Spleen (tissue), 7 donors: ENCODE measurements at regions not wholly inside any gene's neighbourhood (a gene's known extent, or its start where the extent isn't known, plus 50 kb on each side); places are given as distances from the start of the nearest gene placed in this dataset.

Source experiments
- CTCF ChIP-seq, 11 experiments: fragments of 200-600 bp in 7 of 11; fragments of 450-650 bp in 4 of 11; sonication (generic) in 4 of 11; IDR thresholded peaks in 8 of 11; conservative IDR thresholded peaks in 3 of 11; 1 replicate in 7 of 11; 2 replicates in 4 of 11; pipeline versions ENCODE4 v1.4.0 to v1.8.0; 2016 to 2021; ENCODE audit warnings: antibody characterized with exemption in 11 of 11, inconsistent platforms in 4 of 11, mild to moderate bottlenecking in 1 of 11
- POLR2A ChIP-seq, 3 donors: fragments of 450-650 bp; IDR thresholded peaks; one replicate each; pipeline ENCODE4 v1.5.1; 2017; ENCODE audit warnings: antibody characterized with exemption in 3 of 3, mild to moderate bottlenecking in 1 of 3
- POLR2AphosphoS5 ChIP-seq, 3 donors: sonication (generic); formaldehyde crosslinking; IDR thresholded peaks; one replicate each; pipeline ENCODE4 v1.5.1; 2017; ENCODE audit warnings: antibody characterized with exemption in 3 of 3
- donor health status: DM: no; HTN: no; CAD: no; lungs with moderate emphysema.
- donor health status: DM: no; HTN: no; CAD: no.
- donor health status: DM: no; HTN: no; CAD: no.

- TF ChIP-seq CTCF (IDR thresholded peaks at IDR 0.05 in 8 of 11, conservative IDR thresholded peaks at IDR 0.05 in 3 of 11), result no peak
- no peak for TF ChIP-seq POLR2A (IDR thresholded peaks at IDR 0.05)
- no peak for TF ChIP-seq POLR2AphosphoS5 (IDR thresholded peaks at IDR 0.05)
Observed at GRCh38 chr12:131587565-131587964, 123.3 kb upstream of the SFSWAP start.
